ENCODE measurements at regions not wholly inside any gene's neighbourhood (a gene's known extent, or its start where the extent isn't known, plus 50 kb on each side); places are given as distances from the start of the nearest gene placed in this dataset.
"Not testable (repeated sequence)": the region's sequence is repeated elsewhere in the genome, so short reads cannot be mapped to it uniquely, and the experiment has no call there.

- in situ Hi-C loops (cut with MboI; ENCODE audit: low pct_ligation_motif_present in 1 of 4, low pct_unique_long_range_greater_than_20kb in 1 of 4, low sequenced_read_pairs in 3 of 4): not testable (repeated sequence)
- 100% methylated on average over 2 of the region's 7 CpGs; no CpG with 5 or more reads in 1 of the 2 donors for WGBS, 2 donors (ENCODE audit: low coverage in 1 of 2)
Observed at GRCh38 chr14:105752420-105752819, 226.0 kb downstream of the TMEM121 start.

GRCh38 chr14:105760691-105761344 is 234.4 kb downstream of the TMEM121 start:
- no peak for TF ChIP-seq POLR2AphosphoS5 (IDR thresholded peaks at IDR 0.05)
- no peak for TF ChIP-seq EP300 (IDR thresholded peaks at IDR 0.05; ENCODE audit: low read depth)
- TF ChIP-seq CTCF (IDR thresholded peaks at IDR 0.05): no peak
- TF ChIP-seq POLR2A (IDR thresholded peaks at IDR 0.05): no peak
- in situ Hi-C loops (cut with MboI; ENCODE audit: low pct_ligation_motif_present in 1 of 4, low pct_unique_long_range_greater_than_20kb in 1 of 4, low sequenced_read_pairs in 3 of 4) (loop anchor here in 2 of 4 donors (5.0 to 10.0 kb wide), 2 partner anchors 144 to 146 kb away; no protein-coding TSS in a partner anchor), intact Hi-C loops (cut with DNase I; ENCODE audit: low total_unique reads) (loop anchor here (5.0 kb wide), 1 partner anchor 144 kb away; no protein-coding TSS in a partner anchor)
- H3K36me3 ChIP-seq: no peaks in the 10 kb centered on the region
- H3K4me3 ChIP-seq: no peak overlapping the region
- WGBS, 2 donors (ENCODE audit: low coverage in 1 of 2): 81% methylated on average over 14 of the region's 18 CpGs; no CpG with 5 or more reads in 1 of the 2 donors
- DNase-seq: no peak
- H3K4me1 ChIP-seq: no peaks in the 10 kb centered on the region
- H3K27me3 ChIP-seq: no peaks in the 10 kb centered on the region
- H3K27ac ChIP-seq: no peak overlapping the region
- no peaks in the 10 kb centered on the region for H3K9me3 ChIP-seq

More at GRCh38 chr14:105752420-105752819, 226.0 kb downstream of the TMEM121 start:
- intact Hi-C loops (cut with DNase I; ENCODE audit: low total_unique reads); H3K27me3 ChIP-seq; H3K4me1 ChIP-seq; H3K9me3 ChIP-seq; H3K27ac ChIP-seq; DNase-seq; H3K4me3 ChIP-seq; H3K36me3 ChIP-seq: not testable (repeated sequence)

- not testable (repeated sequence) for H3K27me3 ChIP-seq, DNase-seq, H3K9me3 ChIP-seq, H3K27ac ChIP-seq, H3K4me3 ChIP-seq, H3K4me1 ChIP-seq, H3K36me3 ChIP-seq
- in situ Hi-C loops (cut with MboI; ENCODE audit: low pct_ligation_motif_present in 1 of 4, low pct_unique_long_range_greater_than_20kb in 1 of 4, low sequenced_read_pairs in 3 of 4): loop anchor here in 2 of 4 donors (5.0 to 10.0 kb wide), 2 partner anchors 144 to 147 kb away; no protein-coding TSS in a partner anchor
- intact Hi-C loops (cut with DNase I; ENCODE audit: low total_unique reads): loop anchor here (5.0 kb wide), 1 partner anchor 144 kb away; no protein-coding TSS in a partner anchor
- WGBS, 2 donors (ENCODE audit: low coverage in 1 of 2): 73% methylated on average over 4 of the region's 5 CpGs; no CpG with 5 or more reads in 1 of the 2 donors
Observed at GRCh38 chr14:105761345-105761740, 235.0 kb downstream of the TMEM121 start.

GRCh38 chr14:105761842-105762241 is 235.5 kb downstream of the TMEM121 start:
- H3K36me3 ChIP-seq: no peaks in the 10 kb centered on the region
- in situ Hi-C loops (cut with MboI; ENCODE audit: low pct_ligation_motif_present in 1 of 4, low pct_unique_long_range_greater_than_20kb in 1 of 4, low sequenced_read_pairs in 3 of 4): loop anchor here in 2 of 4 donors (5.0 to 10.0 kb wide), 2 partner anchors 145 to 147 kb away; no protein-coding TSS in a partner anchor
- TF ChIP-seq CTCF (IDR thresholded peaks at IDR 0.05): no peak
- TF ChIP-seq EP300 (IDR thresholded peaks at IDR 0.05; ENCODE audit: low read depth): no peak
- TF ChIP-seq POLR2AphosphoS5 (IDR thresholded peaks at IDR 0.05): no peak
- TF ChIP-seq POLR2A (IDR thresholded peaks at IDR 0.05): no peak
- H3K27me3 ChIP-seq: no peaks in the 10 kb centered on the region
- intact Hi-C loops (cut with DNase I; ENCODE audit: low total_unique reads): loop anchor here (5.0 kb wide), 1 partner anchor 145 kb away; no protein-coding TSS in a partner anchor
- DNase-seq: no peak
- H3K4me3 ChIP-seq: no peak overlapping the region
- H3K27ac ChIP-seq: no peak overlapping the region
- 80 to 84% methylated on average over 9 of the region's 9 CpGs for WGBS, 2 donors (ENCODE audit: low coverage in 1 of 2)
- no peaks in the 10 kb centered on the region for H3K4me1 ChIP-seq
- no peaks in the 10 kb centered on the region for H3K9me3 ChIP-seq

- H3K27me3 ChIP-seq, H3K27ac ChIP-seq, H3K4me1 ChIP-seq, H3K4me3 ChIP-seq, H3K9me3 ChIP-seq, DNase-seq, H3K36me3 ChIP-seq: not testable (repeated sequence)
- WGBS, 2 donors (ENCODE audit: low coverage in 1 of 2): no CpG with 5 or more reads among the region's 11 CpGs
- intact Hi-C loops (cut with DNase I; ENCODE audit: low total_unique reads): loop anchor here (5.0 kb wide), 1 partner anchor 145 kb away; no protein-coding TSS in a partner anchor
- in situ Hi-C loops (cut with MboI; ENCODE audit: low pct_ligation_motif_present in 1 of 4, low pct_unique_long_range_greater_than_20kb in 1 of 4, low sequenced_read_pairs in 3 of 4): loop anchor here in 2 of 4 donors (5.0 to 10.0 kb wide), 2 partner anchors 145 to 147 kb away; no protein-coding TSS in a partner anchor
Observed at GRCh38 chr14:105762262-105762661, 235.9 kb downstream of the TMEM121 start.

GRCh38 chr14:105764254-105764901 is 238.0 kb downstream of the TMEM121 start:
- intact Hi-C loops (cut with DNase I; ENCODE audit: low total_unique reads): loop anchor here (5.0 kb wide), 1 partner anchor 147 kb away; no protein-coding TSS in a partner anchor

GRCh38 chr14:105765072-105765825 is 238.9 kb downstream of the TMEM121 start:
- H3K27me3 ChIP-seq; H3K27ac ChIP-seq; H3K4me1 ChIP-seq; H3K4me3 ChIP-seq; H3K36me3 ChIP-seq; DNase-seq; intact Hi-C loops (cut with DNase I; ENCODE audit: low total_unique reads); H3K9me3 ChIP-seq: not testable (repeated sequence)
- 90% methylated on average over 5 of the region's 23 CpGs; no CpG with 5 or more reads in 1 of the 2 donors for WGBS, 2 donors (ENCODE audit: low coverage in 1 of 2)
- in situ Hi-C loops (cut with MboI; ENCODE audit: low pct_ligation_motif_present in 1 of 4, low pct_unique_long_range_greater_than_20kb in 1 of 4, low sequenced_read_pairs in 3 of 4): loop anchor here in 1 of 4 donors (10.0 kb wide), 1 partner anchor 150 kb away; no protein-coding TSS in a partner anchor

More at GRCh38 chr14:105764254-105764901, 238.0 kb downstream of the TMEM121 start:
- H3K36me3 ChIP-seq, H3K4me3 ChIP-seq, H3K27ac ChIP-seq, H3K4me1 ChIP-seq, H3K9me3 ChIP-seq, DNase-seq, H3K27me3 ChIP-seq: not testable (repeated sequence)
- in situ Hi-C loops (cut with MboI; ENCODE audit: low pct_ligation_motif_present in 1 of 4, low pct_unique_long_range_greater_than_20kb in 1 of 4, low sequenced_read_pairs in 3 of 4): loop anchor here in 2 of 4 donors (5.0 to 10.0 kb wide), 2 partner anchors 147 to 150 kb away; no protein-coding TSS in a partner anchor
- 83% methylated on average over 19 of the region's 35 CpGs; no CpG with 5 or more reads in 1 of the 2 donors for WGBS, 2 donors (ENCODE audit: low coverage in 1 of 2)
